Endothelial cell of umbilical vein (primary cell): ENCODE measurements at regions not wholly inside any gene's neighbourhood (a gene's known extent, or its start where the extent isn't known, plus 50 kb on each side); places are given as distances from the start of the nearest gene placed in this dataset.

Experiments used
- BruUV-seq: library from RNA; stranded (reverse); fragments of 400-500 nt; replicated peaks from 2 replicates; lab custom pipeline; 2021; lab: Mats Ljungman, UMichigan
- CTCF ChIA-PET: fragments of 300-600, 350-600 bp; sonication (Branson Sonifier 250); formaldehyde crosslinking; loops from one replicate; lab custom pipeline; 2021; ENCODE audit warnings: antibody characterized with exemption, inconsistent platforms; lab: Charles Lee
- POLR2A ChIA-PET: fragments of 300-600, 350-600 bp; sonication (Branson Sonifier 250); formaldehyde crosslinking; loops from one replicate; lab custom pipeline; 2021; ENCODE audit warnings: antibody characterized with exemption, inconsistent platforms; lab: Charles Lee
- DNase-seq: peaks from one replicate; pipeline ENCODE4 v3.0.0-alpha.2; 2011; ENCODE audit warnings: low read depth, low spot score
- FAIRE-seq: peaks from 2 replicates; lab custom pipeline; 2011; peaks lifted over from hg19 to GRCh38; lab: Jason Lieb, UNC
- H2AFZ ChIP-seq: 2 replicates; pipeline ENCODE4 v1.6.0; 2012; ENCODE audit warnings: low read depth, low read length, control low read depth, inconsistent platforms
- H3K27ac ChIP-seq: 2 replicates; pipeline ENCODE4 v1.5.1; 2011; ENCODE audit warnings: low read depth, mild to moderate bottlenecking, control low read depth, low read length, moderate library complexity; ENCODE audit not compliant: insufficient read depth
- H3K27me3 ChIP-seq, 2 experiments: 2 replicates each; pipeline versions ENCODE4 v1.6.0 to v1.6.1; 2011; ENCODE audit warnings: low read length in 2 of 2, mixed read lengths in 1 of 2; ENCODE audit not compliant: control insufficient read depth in 2 of 2, insufficient read depth in 2 of 2
- H3K36me3 ChIP-seq, 2 experiments: 2 replicates in 1 of 2; 3 replicates in 1 of 2; pipeline ENCODE4 v1.5.1; 2011; ENCODE audit warnings: low read length in 2 of 2, mild to moderate bottlenecking in 1 of 2, moderate library complexity in 1 of 2; ENCODE audit not compliant: control insufficient read depth in 2 of 2, insufficient read depth in 2 of 2; ENCODE audit errors: extremely low read depth in 1 of 2
- H3K4me1 ChIP-seq: 3 replicates; pipeline ENCODE4 v1.5.1; 2011; ENCODE audit warnings: mild to moderate bottlenecking, low read length; ENCODE audit not compliant: control insufficient read depth, insufficient read depth; ENCODE audit errors: extremely low read depth
- H3K4me2 ChIP-seq: 2 replicates; pipeline ENCODE4 v1.6.1; 2011; ENCODE audit warnings: low read length, control low read depth, mixed read lengths; ENCODE audit not compliant: insufficient read depth
- H3K4me3 ChIP-seq, 3 experiments: fragments of 200-600 bp in 1 of 3; sonication (generic), shearing (Covaris generic) in 1 of 3; replicated peaks in 1 of 3; 2 replicates each; pipeline ENCODE4 v1.5.1; 2011 to 2016; ENCODE audit warnings: control low read depth in 3 of 3, low read length in 3 of 3, mild to moderate bottlenecking in 2 of 3, inconsistent platforms in 1 of 3, low read depth in 1 of 3, moderate library complexity in 1 of 3; ENCODE audit not compliant: insufficient read depth in 1 of 3
- H3K79me2 ChIP-seq: 2 replicates; pipeline ENCODE4 v1.6.0; 2012; ENCODE audit warnings: low read length, inconsistent platforms; ENCODE audit not compliant: control insufficient read depth, insufficient read depth
- H3K9ac ChIP-seq: replicated peaks from 2 replicates; pipeline ENCODE3; 2011; ENCODE audit warnings: low read length, control low read depth; ENCODE audit not compliant: insufficient read depth; ENCODE audit errors: extremely low read depth
- H3K9me1 ChIP-seq: replicated peaks from 3 replicates; pipeline ENCODE4 v1.6.0; 2011; ENCODE audit warnings: mild to moderate bottlenecking, low read length; ENCODE audit not compliant: control insufficient read depth, insufficient read depth; ENCODE audit errors: extremely low read depth
- H3K9me3 ChIP-seq: replicated peaks from 2 replicates; pipeline ENCODE4 v1.5.1; 2012; ENCODE audit warnings: low read length, inconsistent platforms; ENCODE audit not compliant: control insufficient read depth, insufficient read depth
- H4K20me1 ChIP-seq: replicated peaks from 2 replicates; pipeline ENCODE3; 2011; ENCODE audit warnings: mild to moderate bottlenecking, low read length; ENCODE audit not compliant: control insufficient read depth, insufficient read depth; ENCODE audit errors: extremely low read depth
- CTCF ChIP-seq, 2 donors: IDR thresholded peaks; 1 replicate in 1 of 2; 2 replicates in 1 of 2; pipeline ENCODE4 v1.5.1; 2011; ENCODE audit warnings: low read length in 2 of 2, mild to moderate bottlenecking in 2 of 2, moderate library complexity in 2 of 2, control low read depth in 1 of 2, inconsistent platforms in 1 of 2, low read depth in 1 of 2; ENCODE audit not compliant: insufficient read depth in 1 of 2; ENCODE audit errors: extremely low read depth in 1 of 2
- EZH2 ChIP-seq: IDR thresholded peaks from 2 replicates; pipeline ENCODE4 v1.6.1; 2012; ENCODE audit warnings: borderline replicate concordance, low read depth, mild to moderate bottlenecking, moderate library complexity, low read length, inconsistent platforms; ENCODE audit not compliant: severe bottlenecking
- FOS ChIP-seq: IDR thresholded peaks from 2 replicates; pipeline ENCODE4 v1.6.1; 2011; ENCODE audit warnings: mild to moderate bottlenecking, low read length, moderate library complexity, borderline replicate concordance; ENCODE audit not compliant: insufficient read depth
- GATA2 ChIP-seq: IDR thresholded peaks from 2 replicates; pipeline ENCODE4 v1.7.0; 2011; ENCODE audit warnings: low read depth, mild to moderate bottlenecking, moderate library complexity, mixed read lengths, low read length; ENCODE audit not compliant: insufficient read length, insufficient read depth
- JUN ChIP-seq: IDR thresholded peaks from 2 replicates; pipeline ENCODE4 v1.6.1; 2011; ENCODE audit warnings: borderline replicate concordance, low read depth; ENCODE audit not compliant: insufficient read length, insufficient read depth
- MYC ChIP-seq: IDR thresholded peaks from one replicate; pipeline ENCODE4 v1.6.1; 2011; ENCODE audit warnings: mild to moderate bottlenecking, low read depth, low read length
- POLR2A ChIP-seq: IDR thresholded peaks from 2 replicates; pipeline ENCODE4 v1.6.1; 2012; ENCODE audit warnings: low read depth, mild to moderate bottlenecking, control low read depth, low read length
- POLR2AphosphoS5 ChIP-seq: IDR thresholded peaks from 2 replicates; pipeline ENCODE4 v1.6.1; 2012; ENCODE audit warnings: low read depth, mild to moderate bottlenecking, control low read depth, low read length, moderate library complexity; ENCODE audit not compliant: insufficient read depth
- dilution Hi-C: fragments of 300-500 bp; cut with MboI; formaldehyde crosslinking; loops from one replicate; pipeline ENCODE4 v1.15.0; 2019; ENCODE audit warnings: low sequenced_read_pairs; ENCODE audit not compliant: extremely low pct_ligation_motif_present
- intact Hi-C: fragments of 100-400 bp; cut with micrococcal nuclease; formaldehyde crosslinking; loops from one replicate; pipeline ENCODE4 v1.10.0; 2022

DNA sequence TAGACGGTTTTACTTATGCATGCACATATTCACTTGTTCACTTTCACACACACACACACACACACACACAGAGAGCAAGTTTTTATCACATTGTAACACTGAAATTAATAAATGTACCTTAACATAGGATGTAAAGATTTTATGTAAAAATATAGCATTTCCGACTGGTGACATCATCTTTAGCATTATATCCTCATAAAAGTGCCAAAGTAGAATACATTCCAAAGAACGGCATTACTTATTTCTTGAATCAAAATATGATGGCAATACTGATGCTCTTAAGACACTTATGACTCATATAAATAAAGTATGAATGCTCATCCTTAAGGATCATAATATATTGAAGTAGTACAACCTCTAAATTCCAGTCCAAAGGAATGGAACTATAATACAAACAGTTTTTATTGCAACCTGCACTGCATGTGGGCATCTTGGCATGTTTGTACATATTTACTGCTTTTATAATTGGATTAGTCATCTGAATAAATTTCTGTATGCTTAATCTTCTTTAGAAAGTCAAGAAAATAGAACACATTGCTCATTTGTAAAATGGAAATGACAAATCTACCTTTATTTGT lies 290.0 kb upstream of the SEMA3A start:
- H3K79me2 ChIP-seq: no peaks in the 10 kb centered on the region
- dilution Hi-C loops (no loop called here), intact Hi-C loops (no loop called here)
- no peak overlapping the region for H3K4me2 ChIP-seq
- H3K4me1 ChIP-seq: no peaks in the 10 kb centered on the region
- POLR2A ChIA-PET: no interaction called here
- DNase-seq (no peak), FAIRE-seq (no peak)
- H4K20me1 ChIP-seq: no peaks in the 10 kb centered on the region
- no peak overlapping the region for H3K27ac ChIP-seq
- no peak overlapping the region for H2AFZ ChIP-seq
- H3K4me3 ChIP-seq: no peak overlapping the region
- H3K9ac ChIP-seq: no peak overlapping the region
- no peaks in the 10 kb centered on the region for H3K9me3 ChIP-seq
- H3K27me3 ChIP-seq: no peaks in the 10 kb centered on the region
- CTCF ChIA-PET: interaction anchor here (0.7 kb wide), 1 partner anchor 14 kb away, joined by 3 read pairs; no protein-coding TSS in a partner anchor
- no peaks in the 10 kb centered on the region for H3K9me1 ChIP-seq
- TF ChIP-seq EZH2: no peak
- no peak for TF ChIP-seq FOS
- no peak for TF ChIP-seq GATA2
- TF ChIP-seq MYC: no peak
- no peak for TF ChIP-seq POLR2A
- no peaks in the 10 kb centered on the region for H3K36me3 ChIP-seq
- BruUV-seq: no TSS peak

GRCh38 chr7:84482476-84482875 lies 287.9 kb upstream of the SEMA3A start:
- Histone ChIP-seq H3K9me1 (no peaks in the 10 kb centered on the region), H3K27ac (no peak overlapping the region), H4K20me1 (no peaks in the 10 kb centered on the region), H3K4me2 (no peak overlapping the region), H3K4me1 (no peaks in the 10 kb centered on the region), H3K27me3 (no peaks in the 10 kb centered on the region), H3K4me3 (no peak overlapping the region), H2AFZ (no peak overlapping the region), H3K9ac (no peak overlapping the region), H3K79me2 (no peaks in the 10 kb centered on the region), H3K9me3 (no peaks in the 10 kb centered on the region), H3K36me3 (no peaks in the 10 kb centered on the region)
- FAIRE-seq (no peak), DNase-seq (no peak)
- POLR2A ChIA-PET: no interaction called here
- no TSS peak for BruUV-seq
- CTCF ChIA-PET: no interaction called here
- intact Hi-C loops (no loop called here), dilution Hi-C loops (no loop called here)
- no peak for TF ChIP-seq POLR2AphosphoS5
- no peak for TF ChIP-seq JUN
- TF ChIP-seq FOS: no peak
- TF ChIP-seq POLR2A: no peak
- no peak for TF ChIP-seq EZH2
- no peak for TF ChIP-seq CTCF (IDR thresholded peaks at IDR 0.05; ENCODE audit: extremely low read depth in 1 of 2, insufficient read depth in 1 of 2, low read depth in 1 of 2, low read length in 2 of 2)
- TF ChIP-seq MYC: no peak
- TF ChIP-seq GATA2: no peak
